GM19043 (cell line): ENCODE measurements at regions not wholly inside any gene's neighbourhood (a gene's known extent, or its start where the extent isn't known, plus 50 kb on each side); places are given as distances from the start of the nearest gene placed in this dataset.

ENCODE experiments used
- ATAC-seq: cut with Tn5 transposase; IDR thresholded peaks from one replicate; pipeline ENCODE4 v1.9.1; 2021; ENCODE audit warnings: low read depth; ENCODE audit not compliant: unreplicated experiment

- peak; percentile 73 for ATAC-seq
Measured at GRCh38 chr10:28949005-28950004, 272.0 kb downstream of the BAMBI start.

- ATAC-seq, result no peak
Measured at GRCh38 chr10:28951484-28951883, 274.2 kb downstream of the BAMBI start.

GRCh38 chr10:28952523-28952922, 275.2 kb downstream of the BAMBI start:
- no peak for ATAC-seq

- ATAC-seq, result no peak
Measured at GRCh38 chr10:28954211-28954610, 276.9 kb downstream of the BAMBI start.

GRCh38 chr10:28958468-28958867, 281.1 kb downstream of the BAMBI start:
- no peak for ATAC-seq

- no peak for ATAC-seq
Measured at GRCh38 chr10:28959850-28960501, 282.7 kb downstream of the BAMBI start.

GRCh38 chr10:28962768-28963167, 285.4 kb downstream of the BAMBI start:
- ATAC-seq, result no peak

- ATAC-seq, result no peak
Measured at GRCh38 chr10:28963539-28964221, 286.4 kb downstream of the BAMBI start.

GRCh38 chr10:28965937-28966336, 288.6 kb downstream of the BAMBI start:
- no peak for ATAC-seq

GRCh38 chr10:28967031-28967430, 289.7 kb downstream of the BAMBI start:
- no peak for ATAC-seq

GRCh38 chr10:28969413-28969812, 292.1 kb downstream of the BAMBI start:
- no peak for ATAC-seq

- ATAC-seq, result no peak
Measured at GRCh38 chr10:28970231-28970630, 292.9 kb downstream of the BAMBI start.

- ATAC-seq, result no peak
Measured at GRCh38 chr10:28971255-28971654, 293.9 kb downstream of the BAMBI start.

- ATAC-seq, result no peak
Measured at GRCh38 chr10:28971764-28972163, 294.4 kb downstream of the BAMBI start.

GRCh38 chr10:28973309-28973972, 296.1 kb downstream of the BAMBI start:
- no peak for ATAC-seq

- no peak for ATAC-seq
Measured at GRCh38 chr10:28975891-28976531, 298.7 kb downstream of the BAMBI start.

GRCh38 chr10:28977518-28977917, 300.2 kb downstream of the BAMBI start:
- ATAC-seq, result no peak

GRCh38 chr10:28980264-28980663, 302.9 kb downstream of the BAMBI start:
- no peak for ATAC-seq

- ATAC-seq, result peak; percentile 52
Measured at GRCh38 chr10:28981007-28981406, 303.7 kb downstream of the BAMBI start.

GRCh38 chr10:28982974-28983373, 305.7 kb downstream of the BAMBI start:
- ATAC-seq, result no peak
